ENCODE measurements at regions not wholly inside any gene's neighbourhood (a gene's known extent, or its start where the extent isn't known, plus 50 kb on each side); places are given as distances from the start of the nearest gene placed in this dataset.

- Histone ChIP-seq H3K4me3 (no peak overlapping the region), H3K36me3 (no peaks in the 10 kb centered on the region), H3K9me3 (peaks cover 0 to 5% (median 0%) of the 10 kb centered on the region in 11 donors), H3K27ac (no peak overlapping the region), H3K4me1 (no peaks in the 10 kb centered on the region), H3K27me3 (no peaks in the 10 kb centered on the region)
- WGBS, 2 donors: 64 to 76% methylated on average over 3 of the region's 3 CpGs
- ATAC-seq (no peak), DNase-seq (no peak)
- intact Hi-C loops (cut with DNase I): no loop called here
- no peak for TF ChIP-seq CTCF (IDR thresholded peaks at IDR 0.05)
Measured at GRCh38 chr4:79185526-79186045, 140.3 kb downstream of the NAA11 start.

GRCh38 chr4:79184476-79184875, 141.4 kb downstream of the NAA11 start:
- H3K27ac ChIP-seq: no peak overlapping the region
- no peaks in the 10 kb centered on the region for H3K4me1 ChIP-seq
- peaks cover 0 to 3% (median 0%) of the 10 kb centered on the region in 11 donors for H3K9me3 ChIP-seq
- H3K27me3 ChIP-seq: no peaks in the 10 kb centered on the region
- no peak for DNase-seq
- intact Hi-C loops (cut with DNase I): no loop called here
- no peaks in the 10 kb centered on the region for H3K36me3 ChIP-seq
- no peak overlapping the region for H3K4me3 ChIP-seq
- no peak for TF ChIP-seq CTCF (IDR thresholded peaks at IDR 0.05)
- ATAC-seq: no peak
- WGBS, 2 donors: 61 to 73% methylated on average over 4 of the region's 4 CpGs

- TF ChIP-seq CTCF (IDR thresholded peaks at IDR 0.05): no peak
- no peak for DNase-seq
- Histone ChIP-seq H3K27ac (no peak overlapping the region), H3K9me3 (no peaks in the 10 kb centered on the region), H3K4me3 (no peak overlapping the region), H3K36me3 (no peaks in the 10 kb centered on the region), H3K27me3 (no peaks in the 10 kb centered on the region), H3K4me1 (peaks cover 0 to 16% (median 6%) of the 10 kb centered on the region in 9 donors)
- 70 to 82% methylated on average over 3 of the region's 3 CpGs for WGBS, 2 donors
- no peak for ATAC-seq
- intact Hi-C loops (cut with DNase I): no loop called here
Measured at GRCh38 chr4:79182209-79182608, 143.7 kb downstream of the NAA11 start.

- H3K27ac ChIP-seq: no peak overlapping the region
- H3K27me3 ChIP-seq: no peaks in the 10 kb centered on the region
- no peaks in the 10 kb centered on the region for H3K9me3 ChIP-seq
- H3K4me3 ChIP-seq: no peak overlapping the region
- ATAC-seq (no peak), DNase-seq (no peak)
- WGBS, 2 donors: 91 to 92% methylated on average over 7 of the region's 7 CpGs
- intact Hi-C loops (cut with DNase I): no loop called here
- H3K36me3 ChIP-seq: no peaks in the 10 kb centered on the region
- peaks cover 0 to 16% (median 6%) of the 10 kb centered on the region in 9 donors for H3K4me1 ChIP-seq
- no peak for TF ChIP-seq CTCF (IDR thresholded peaks at IDR 0.05)
Measured at GRCh38 chr4:79181190-79181589, 144.7 kb downstream of the NAA11 start.
